HL-60 (cell line): ENCODE measurements at regions not wholly inside any gene's neighbourhood (a gene's known extent, or its start where the extent isn't known, plus 50 kb on each side); places are given as distances from the start of the nearest gene placed in this dataset.

ENCODE experiments used
- DNase-seq, 2 experiments: peaks; one replicate each; pipeline ENCODE4 v3.0.0-alpha.2; 2010 to 2020; ENCODE audit warnings: low read depth in 1 of 2, low spot score in 1 of 2
- H3K27ac ChIP-seq: fragments of 250-450 bp; sonication (Bioruptor Pico); replicated peaks from 2 replicates; pipeline ENCODE4 v1.5.1; 2020; ENCODE audit warnings: mild to moderate bottlenecking, moderate library complexity
- H3K27me3 ChIP-seq: fragments of 250-450 bp; sonication (Bioruptor Pico); 2 replicates; pipeline ENCODE4 v1.5.1; 2021; ENCODE audit warnings: mild to moderate bottlenecking, moderate library complexity; ENCODE audit not compliant: insufficient read depth, poor library complexity, severe bottlenecking
- H3K4me3 ChIP-seq: replicated peaks from 2 replicates; pipeline ENCODE4 v1.5.1; 2011; ENCODE audit warnings: mild to moderate bottlenecking, control low read depth, low read length; ENCODE audit not compliant: insufficient read depth
- GABPA ChIP-seq: IDR thresholded peaks from 2 replicates; pipeline ENCODE4 v1.6.1; 2012; ENCODE audit warnings: low read depth
- POLR2AphosphoS5 ChIP-seq: IDR thresholded peaks from 2 replicates; pipeline ENCODE4 v1.6.1; 2012; ENCODE audit warnings: low read depth
- SPI1 ChIP-seq: IDR thresholded peaks from 2 replicates; pipeline ENCODE4 v1.6.1; 2012; ENCODE audit warnings: low read depth, mild to moderate bottlenecking, borderline replicate concordance
- TF ChIP-seq, protein P1 (sequence below): IDR thresholded peaks from 2 replicates; pipeline ENCODE4 v1.6.1; 2012; ENCODE audit warnings: low read depth; ENCODE audit not compliant: insufficient replicate concordance
- TF ChIP-seq, protein P2 (sequence below): IDR thresholded peaks from one replicate; pipeline ENCODE4 v1.5.1; 2011; ENCODE audit warnings: low read length, control low read depth, inconsistent platforms; ENCODE audit not compliant: insufficient read depth

GRCh38 chr2:82143343-82143742, 1838.8 kb upstream of the LRRTM1 start:
- DNase-seq = no peak
- TF ChIP-seq, protein P1, sequence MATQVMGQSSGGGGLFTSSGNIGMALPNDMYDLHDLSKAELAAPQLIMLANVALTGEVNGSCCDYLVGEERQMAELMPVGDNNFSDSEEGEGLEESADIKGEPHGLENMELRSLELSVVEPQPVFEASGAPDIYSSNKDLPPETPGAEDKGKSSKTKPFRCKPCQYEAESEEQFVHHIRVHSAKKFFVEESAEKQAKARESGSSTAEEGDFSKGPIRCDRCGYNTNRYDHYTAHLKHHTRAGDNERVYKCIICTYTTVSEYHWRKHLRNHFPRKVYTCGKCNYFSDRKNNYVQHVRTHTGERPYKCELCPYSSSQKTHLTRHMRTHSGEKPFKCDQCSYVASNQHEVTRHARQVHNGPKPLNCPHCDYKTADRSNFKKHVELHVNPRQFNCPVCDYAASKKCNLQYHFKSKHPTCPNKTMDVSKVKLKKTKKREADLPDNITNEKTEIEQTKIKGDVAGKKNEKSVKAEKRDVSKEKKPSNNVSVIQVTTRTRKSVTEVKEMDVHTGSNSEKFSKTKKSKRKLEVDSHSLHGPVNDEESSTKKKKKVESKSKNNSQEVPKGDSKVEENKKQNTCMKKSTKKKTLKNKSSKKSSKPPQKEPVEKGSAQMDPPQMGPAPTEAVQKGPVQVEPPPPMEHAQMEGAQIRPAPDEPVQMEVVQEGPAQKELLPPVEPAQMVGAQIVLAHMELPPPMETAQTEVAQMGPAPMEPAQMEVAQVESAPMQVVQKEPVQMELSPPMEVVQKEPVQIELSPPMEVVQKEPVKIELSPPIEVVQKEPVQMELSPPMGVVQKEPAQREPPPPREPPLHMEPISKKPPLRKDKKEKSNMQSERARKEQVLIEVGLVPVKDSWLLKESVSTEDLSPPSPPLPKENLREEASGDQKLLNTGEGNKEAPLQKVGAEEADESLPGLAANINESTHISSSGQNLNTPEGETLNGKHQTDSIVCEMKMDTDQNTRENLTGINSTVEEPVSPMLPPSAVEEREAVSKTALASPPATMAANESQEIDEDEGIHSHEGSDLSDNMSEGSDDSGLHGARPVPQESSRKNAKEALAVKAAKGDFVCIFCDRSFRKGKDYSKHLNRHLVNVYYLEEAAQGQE = no peak
- no peak for TF ChIP-seq POLR2AphosphoS5
- Histone ChIP-seq H3K27ac (no peak overlapping the region), H3K27me3 (no peaks in the 10 kb centered on the region), H3K4me3 (no peak overlapping the region)

DNA sequence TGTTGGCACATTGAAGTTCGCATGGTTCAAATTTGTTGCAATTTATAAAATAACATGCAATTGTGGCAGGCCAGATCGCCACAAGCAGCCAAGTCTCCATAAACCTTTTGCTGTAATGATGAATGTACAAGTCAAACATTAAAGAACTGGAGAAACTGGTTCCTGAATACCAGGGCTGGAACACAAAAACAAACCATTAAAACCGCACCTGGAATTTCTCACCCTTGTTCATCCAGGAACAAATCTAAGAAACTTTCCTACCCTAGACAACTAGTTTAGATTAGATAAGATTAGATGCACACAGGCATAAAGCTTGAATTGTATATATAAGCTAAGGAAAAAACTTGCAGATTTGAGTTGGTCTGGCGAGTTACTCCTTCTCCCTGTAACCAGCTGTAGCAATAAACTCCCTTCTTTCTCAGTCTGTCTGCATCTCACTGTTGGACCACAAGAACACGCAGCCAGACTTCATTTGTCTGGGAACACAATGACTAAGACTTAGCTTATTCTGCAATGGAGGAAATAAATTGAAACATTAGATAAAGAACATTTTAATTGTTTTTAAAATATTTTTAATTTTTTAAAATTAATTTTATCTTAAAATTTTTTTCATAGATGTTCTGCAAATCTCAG, 1835.5 kb upstream of the LRRTM1 start:
- no peak for DNase-seq
- TF ChIP-seq SPI1 = no peak
- TF ChIP-seq, protein P1 = no peak
- no peak for TF ChIP-seq POLR2AphosphoS5
- TF ChIP-seq GABPA = no peak
- TF ChIP-seq, protein P2, sequence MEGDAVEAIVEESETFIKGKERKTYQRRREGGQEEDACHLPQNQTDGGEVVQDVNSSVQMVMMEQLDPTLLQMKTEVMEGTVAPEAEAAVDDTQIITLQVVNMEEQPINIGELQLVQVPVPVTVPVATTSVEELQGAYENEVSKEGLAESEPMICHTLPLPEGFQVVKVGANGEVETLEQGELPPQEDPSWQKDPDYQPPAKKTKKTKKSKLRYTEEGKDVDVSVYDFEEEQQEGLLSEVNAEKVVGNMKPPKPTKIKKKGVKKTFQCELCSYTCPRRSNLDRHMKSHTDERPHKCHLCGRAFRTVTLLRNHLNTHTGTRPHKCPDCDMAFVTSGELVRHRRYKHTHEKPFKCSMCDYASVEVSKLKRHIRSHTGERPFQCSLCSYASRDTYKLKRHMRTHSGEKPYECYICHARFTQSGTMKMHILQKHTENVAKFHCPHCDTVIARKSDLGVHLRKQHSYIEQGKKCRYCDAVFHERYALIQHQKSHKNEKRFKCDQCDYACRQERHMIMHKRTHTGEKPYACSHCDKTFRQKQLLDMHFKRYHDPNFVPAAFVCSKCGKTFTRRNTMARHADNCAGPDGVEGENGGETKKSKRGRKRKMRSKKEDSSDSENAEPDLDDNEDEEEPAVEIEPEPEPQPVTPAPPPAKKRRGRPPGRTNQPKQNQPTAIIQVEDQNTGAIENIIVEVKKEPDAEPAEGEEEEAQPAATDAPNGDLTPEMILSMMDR = no peak
- H3K4me3 ChIP-seq = no peak overlapping the region

DNA sequence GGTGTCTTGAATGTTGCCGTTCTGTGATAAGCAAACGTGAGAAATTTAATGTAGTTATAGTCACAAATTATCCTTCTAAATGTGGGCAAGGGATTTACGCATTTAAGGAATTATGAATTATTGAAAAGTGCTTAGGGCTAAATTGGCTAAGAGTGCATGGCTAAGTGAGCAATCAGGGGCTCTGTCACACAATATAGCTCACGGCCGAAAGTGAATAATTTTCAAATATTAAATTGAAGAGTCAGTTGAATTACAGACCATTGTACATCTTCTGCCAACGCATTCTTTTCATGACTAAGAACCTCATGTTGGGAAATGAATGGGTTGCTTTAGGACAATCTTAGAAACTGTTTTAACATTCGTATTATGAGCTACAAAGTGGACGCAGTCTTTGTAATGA, 1832.9 kb upstream of the LRRTM1 start:
- no peak for DNase-seq
- no peak overlapping the region for H3K27ac ChIP-seq
- no peaks in the 10 kb centered on the region for H3K27me3 ChIP-seq
- TF ChIP-seq POLR2AphosphoS5 (no peak), GABPA (no peak), SPI1 (no peak)
- TF ChIP-seq, protein P1 = no peak
- no peak overlapping the region for H3K4me3 ChIP-seq

More for the DNA sequence above, 1835.5 kb upstream of the LRRTM1 start:
- Histone ChIP-seq H3K27ac (no peak overlapping the region), H3K27me3 (no peaks in the 10 kb centered on the region)

DNA sequence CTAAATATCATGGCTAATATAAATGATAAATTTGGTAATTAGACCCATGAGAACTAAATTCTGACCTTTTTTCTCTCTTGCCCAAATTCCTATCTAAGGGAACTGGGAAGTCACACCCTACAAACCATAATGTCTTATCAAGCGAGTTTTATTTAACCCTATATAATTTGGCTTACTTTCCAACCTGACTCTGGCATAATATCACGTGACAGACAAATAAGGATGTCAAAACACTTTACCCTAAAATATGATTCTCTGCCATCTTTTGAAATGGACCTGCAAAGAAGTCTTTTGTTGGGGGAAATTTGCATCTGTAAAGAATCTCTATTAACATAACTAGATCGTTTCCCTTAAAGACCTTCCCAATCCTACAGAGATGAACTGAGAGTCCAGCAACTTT, 1823.5 kb upstream of the LRRTM1 start:
- no peaks in the 10 kb centered on the region for H3K27me3 ChIP-seq
- no peak for DNase-seq
- TF ChIP-seq SPI1 = no peak
- no peak for TF ChIP-seq POLR2AphosphoS5

More for the DNA sequence above, 1823.5 kb upstream of the LRRTM1 start:
- no peak overlapping the region for H3K4me3 ChIP-seq
- no peak overlapping the region for H3K27ac ChIP-seq
